Duodenal mucosa (tissue), 2 donors: ENCODE measurements at regions not wholly inside any gene's neighbourhood (a gene's known extent, or its start where the extent isn't known, plus 50 kb on each side); places are given as distances from the start of the nearest gene placed in this dataset.

Experiments
- H3K27ac ChIP-seq: one replicate; pipeline ENCODE4 v1.7.0; 2013; ENCODE audit warnings: low read depth, low read length
- H3K27me3 ChIP-seq, 2 donors: one replicate each; pipeline ENCODE4 v1.7.0; 2013; ENCODE audit warnings: low read length in 2 of 2, control low read depth in 1 of 2; ENCODE audit not compliant: insufficient read depth in 2 of 2, control insufficient read depth in 1 of 2
- H3K36me3 ChIP-seq, 2 donors: one replicate each; pipeline ENCODE4 v1.7.0; 2013; ENCODE audit warnings: low read length in 2 of 2, control low read depth in 1 of 2; ENCODE audit not compliant: insufficient read depth in 2 of 2, control insufficient read depth in 1 of 2
- H3K4me1 ChIP-seq, 2 donors: one replicate each; pipeline ENCODE4 v1.7.0; 2013; ENCODE audit warnings: low read length in 2 of 2, control low read depth in 1 of 2; ENCODE audit not compliant: insufficient read depth in 2 of 2, control insufficient read depth in 1 of 2
- H3K4me3 ChIP-seq, 2 donors: one replicate each; pipeline ENCODE4 v1.7.0; 2013; ENCODE audit warnings: low read length in 2 of 2, low read depth in 1 of 2
- H3K9ac ChIP-seq, 2 donors: one replicate each; pipeline ENCODE4 v1.7.0; 2013; ENCODE audit warnings: low read length in 2 of 2, low read depth in 1 of 2
- H3K9me3 ChIP-seq, 2 donors: one replicate each; pipeline ENCODE4 v1.7.0; 2013; ENCODE audit warnings: low read length in 2 of 2, control low read depth in 1 of 2; ENCODE audit not compliant: control insufficient read depth in 1 of 2

DNA sequence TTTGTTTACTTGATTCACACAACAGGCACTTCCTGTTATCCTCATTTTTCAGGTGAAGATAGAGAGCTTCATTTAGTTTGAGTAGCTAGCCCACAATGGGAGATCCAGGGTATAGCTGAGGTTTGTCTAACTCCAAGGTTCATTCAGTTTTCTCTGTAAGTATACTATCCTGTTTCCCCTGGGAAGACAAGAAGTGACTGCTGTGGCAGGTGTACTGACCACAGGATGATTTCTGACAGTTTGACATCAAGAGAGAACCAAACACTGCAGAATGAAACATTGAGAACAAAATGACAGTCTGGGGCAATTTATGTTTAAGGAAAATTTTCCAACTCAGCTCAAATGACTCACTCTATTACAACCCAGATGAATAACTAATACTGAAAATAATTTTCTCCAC is 958.0 kb downstream of the STPG2 start:
- Histone ChIP-seq H3K9me3 (no peaks in the 10 kb centered on the region), H3K9ac (no peak overlapping the region), H3K4me1 (no peaks in the 10 kb centered on the region), H3K36me3 (no peaks in the 10 kb centered on the region), H3K4me3 (no peak overlapping the region), H3K27me3 (no peaks in the 10 kb centered on the region), H3K27ac (no peak overlapping the region)

- Histone ChIP-seq H3K27ac (no peak overlapping the region), H3K27me3 (no peaks in the 10 kb centered on the region), H3K9me3 (no peaks in the 10 kb centered on the region), H3K4me1 (no peaks in the 10 kb centered on the region), H3K4me3 (no peak overlapping the region), H3K9ac (no peak overlapping the region), H3K36me3 (no peaks in the 10 kb centered on the region)
These were observed 946.2 kb downstream of the STPG2 start for GRCh38 chr4:97197106-97197505.

GRCh38 chr4:97208749-97209148 is 934.5 kb downstream of the STPG2 start:
- H3K27ac ChIP-seq, result no peak overlapping the region
- H3K36me3 ChIP-seq, result no peaks in the 10 kb centered on the region
- H3K9ac ChIP-seq, result no peak overlapping the region
- no peak overlapping the region for H3K4me3 ChIP-seq
- H3K9me3 ChIP-seq, result no peaks in the 10 kb centered on the region
- no peaks in the 10 kb centered on the region for H3K4me1 ChIP-seq
- H3K27me3 ChIP-seq, result no peaks in the 10 kb centered on the region

DNA sequence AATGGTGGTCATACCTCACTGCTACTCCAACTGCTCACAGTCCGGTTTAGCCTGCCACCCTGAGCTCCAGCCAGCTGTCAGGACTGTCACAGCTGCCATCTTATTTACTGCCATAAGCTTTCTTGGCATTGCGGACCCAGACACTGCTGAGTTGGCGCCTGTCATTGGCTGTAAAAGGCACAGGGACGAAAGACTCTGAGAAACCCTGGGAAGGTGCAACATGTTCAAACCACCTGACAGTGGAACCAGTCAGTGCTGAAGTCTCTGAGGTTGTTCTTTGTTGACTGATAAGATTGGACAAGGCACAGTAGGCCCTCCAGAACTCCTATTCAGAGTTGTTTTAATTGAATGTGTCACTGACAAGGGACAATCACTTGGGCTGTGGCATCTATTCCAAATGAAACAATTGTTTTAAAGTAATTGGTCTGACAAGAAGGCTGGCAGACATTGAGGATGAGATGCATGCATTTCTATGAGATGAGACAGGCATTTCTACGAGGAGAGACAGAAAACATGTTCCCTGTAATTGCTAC is 927.8 kb downstream of the STPG2 start:
- H3K27ac ChIP-seq, result no peak overlapping the region
- H3K4me1 ChIP-seq, result no peaks in the 10 kb centered on the region
- H3K4me3 ChIP-seq, result no peak overlapping the region
- H3K9me3 ChIP-seq, result no peaks in the 10 kb centered on the region
- no peak overlapping the region for H3K9ac ChIP-seq
- no peaks in the 10 kb centered on the region for H3K27me3 ChIP-seq
- H3K36me3 ChIP-seq, result no peaks in the 10 kb centered on the region

DNA sequence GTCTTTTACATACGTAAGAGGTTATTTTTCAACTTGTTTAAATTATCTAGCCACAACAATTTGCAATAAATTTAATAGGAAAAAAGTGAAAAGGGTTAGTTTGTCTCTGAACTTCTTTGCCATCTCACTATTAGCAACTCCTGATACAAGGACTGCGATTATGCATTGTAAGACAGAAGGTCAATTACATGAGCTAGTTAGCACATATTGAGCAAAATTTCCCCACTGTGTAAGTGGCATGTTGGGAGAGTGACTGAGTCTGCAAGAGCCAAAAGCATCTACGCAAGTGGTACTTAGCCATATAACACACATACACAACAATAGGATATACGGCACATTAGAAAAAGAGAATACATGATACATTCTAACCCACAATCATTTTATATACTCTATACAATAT is 927.2 kb downstream of the STPG2 start:
- Histone ChIP-seq H3K4me1 (no peaks in the 10 kb centered on the region), H3K9me3 (no peaks in the 10 kb centered on the region), H3K36me3 (no peaks in the 10 kb centered on the region), H3K9ac (no peak overlapping the region), H3K27me3 (no peaks in the 10 kb centered on the region), H3K4me3 (no peak overlapping the region), H3K27ac (no peak overlapping the region)

DNA sequence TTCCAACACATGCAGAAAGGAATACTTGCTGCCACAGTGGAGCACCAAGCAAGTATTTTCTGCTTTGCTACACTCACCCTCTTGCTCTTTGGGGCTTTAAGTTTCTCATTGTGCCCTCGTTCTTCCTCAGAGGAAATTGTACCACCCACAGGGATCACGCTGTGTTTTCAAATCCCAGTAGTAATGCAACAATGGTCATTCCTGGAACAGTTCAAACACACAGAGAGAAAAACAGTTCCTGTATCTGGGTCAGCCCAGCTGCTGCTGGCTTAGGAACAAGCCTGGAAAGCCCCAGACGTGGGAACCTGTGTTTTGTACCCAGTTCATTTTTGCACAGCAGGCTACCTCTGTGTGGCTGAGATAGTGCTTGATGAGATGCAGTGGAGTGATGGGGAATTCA is 907.8 kb downstream of the STPG2 start:
- no peaks in the 10 kb centered on the region for H3K27me3 ChIP-seq
- no peaks in the 10 kb centered on the region for H3K36me3 ChIP-seq
- no peaks in the 10 kb centered on the region for H3K4me1 ChIP-seq
- H3K4me3 ChIP-seq, result no peak overlapping the region
- no peaks in the 10 kb centered on the region for H3K9me3 ChIP-seq
- H3K27ac ChIP-seq, result no peak overlapping the region
- no peak overlapping the region for H3K9ac ChIP-seq

DNA sequence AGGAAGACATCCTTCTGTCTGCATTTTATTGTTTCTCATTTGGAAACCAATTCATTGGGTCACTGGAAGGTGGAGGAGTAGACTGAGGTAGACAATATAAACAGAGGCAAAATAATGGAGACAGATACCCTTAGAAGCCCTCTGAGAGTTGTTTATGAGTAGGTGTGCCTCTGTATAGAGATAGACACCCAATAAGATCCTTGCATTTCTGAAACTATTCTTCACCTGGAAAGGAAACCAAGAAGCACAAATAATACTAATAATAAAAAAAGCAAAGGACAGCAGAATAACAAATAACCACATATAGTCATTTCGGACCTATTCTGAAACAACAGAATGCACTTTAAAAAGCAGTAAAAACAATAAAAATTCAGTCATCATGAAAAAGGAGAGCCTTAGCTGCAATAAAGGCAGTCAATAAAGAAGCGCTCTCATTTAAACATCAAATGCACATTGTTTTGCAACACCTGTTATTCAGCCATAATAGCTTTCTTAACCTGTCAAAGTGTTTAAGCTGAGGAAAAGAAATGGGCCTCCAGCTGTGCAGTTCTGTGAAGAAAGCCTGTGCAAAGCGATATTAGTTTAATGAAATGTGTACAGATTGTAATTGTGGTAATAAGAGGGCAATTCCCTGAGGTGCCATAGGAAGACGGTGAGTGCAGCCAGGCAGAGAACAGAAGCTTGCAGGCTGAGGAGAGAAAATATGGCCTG is 904.2 kb downstream of the STPG2 start:
- Histone ChIP-seq H3K9ac (no peak overlapping the region), H3K36me3 (no peaks in the 10 kb centered on the region), H3K9me3 (no peaks in the 10 kb centered on the region), H3K27me3 (no peaks in the 10 kb centered on the region), H3K4me1 (no peaks in the 10 kb centered on the region), H3K4me3 (no peak overlapping the region), H3K27ac (no peak overlapping the region)

DNA sequence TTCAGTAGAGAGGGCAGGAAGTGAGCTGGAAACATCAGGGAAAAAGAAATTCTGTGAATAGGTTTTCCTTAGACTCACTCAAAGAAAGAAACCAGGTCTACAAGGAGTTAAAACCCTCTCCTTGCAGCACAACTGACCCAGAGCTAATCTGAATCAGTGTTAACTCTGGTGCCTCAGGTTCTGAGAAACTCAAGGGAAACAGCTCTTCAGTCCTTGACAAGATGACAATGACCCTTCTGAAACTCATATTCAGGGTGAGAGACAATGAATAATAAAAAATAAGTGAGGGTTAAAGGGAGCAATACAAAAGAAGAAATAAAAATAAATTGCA is 903.6 kb downstream of the STPG2 start:
- H3K9ac ChIP-seq, result no peak overlapping the region
- H3K36me3 ChIP-seq, result no peaks in the 10 kb centered on the region
- no peaks in the 10 kb centered on the region for H3K4me1 ChIP-seq
- H3K4me3 ChIP-seq, result no peak overlapping the region
- H3K27me3 ChIP-seq, result no peaks in the 10 kb centered on the region
- no peak overlapping the region for H3K27ac ChIP-seq
- no peaks in the 10 kb centered on the region for H3K9me3 ChIP-seq

GRCh38 chr4:97252615-97253154 is 890.6 kb downstream of the STPG2 start:
- H3K4me3 ChIP-seq, result no peak overlapping the region
- H3K27me3 ChIP-seq, result no peaks in the 10 kb centered on the region
- no peaks in the 10 kb centered on the region for H3K36me3 ChIP-seq
- H3K9ac ChIP-seq, result no peak overlapping the region
- H3K4me1 ChIP-seq, result no peaks in the 10 kb centered on the region
- H3K9me3 ChIP-seq, result no peaks in the 10 kb centered on the region
- no peak overlapping the region for H3K27ac ChIP-seq

GRCh38 chr4:97262769-97263168 is 880.5 kb downstream of the STPG2 start:
- H3K36me3 ChIP-seq, result no peaks in the 10 kb centered on the region
- H3K4me3 ChIP-seq, result no peak overlapping the region
- no peaks in the 10 kb centered on the region for H3K4me1 ChIP-seq
- no peaks in the 10 kb centered on the region for H3K9me3 ChIP-seq
- no peaks in the 10 kb centered on the region for H3K27me3 ChIP-seq
- H3K9ac ChIP-seq, result no peak overlapping the region
- H3K27ac ChIP-seq, result no peak overlapping the region
